Ovary (tissue), 7 donors: ENCODE measurements at regions not wholly inside any gene's neighbourhood (a gene's known extent, or its start where the extent isn't known, plus 50 kb on each side); places are given as distances from the start of the nearest gene placed in this dataset.

Experiments
- DNase-seq, 5 donors: peaks; one replicate each; pipeline ENCODE4 v3.0.0-alpha.2; 2019 to 2020
- H3K27ac ChIP-seq, 2 donors: fragments of 200-600 bp; one replicate each; pipeline versions ENCODE4 v1.5.1 to v1.8.0; 2019 to 2022
- H3K27me3 ChIP-seq: fragments of 200-600 bp; one replicate; pipeline ENCODE4 v1.8.0; 2022
- H3K36me3 ChIP-seq: fragments of 200-600 bp; sonication (generic); one replicate; pipeline ENCODE4 v1.5.1; 2019
- H3K4me1 ChIP-seq: one replicate; pipeline ENCODE4 v1.8.1; 2013; ENCODE audit warnings: mild to moderate bottlenecking, moderate library complexity; ENCODE audit not compliant: insufficient read depth
- H3K4me3 ChIP-seq: fragments of 200-600 bp; sonication (generic); one replicate; pipeline ENCODE4 v1.5.1; 2017
- H3K9me3 ChIP-seq, 2 donors: fragments of 200-600 bp in 1 of 2; sonication (generic) in 1 of 2; one replicate each; pipeline versions ENCODE4 v1.5.1 to v1.8.1; 2013 to 2019; ENCODE audit warnings: mild to moderate bottlenecking in 1 of 2, moderate library complexity in 1 of 2
- EP300 ChIP-seq: sonication (generic); formaldehyde crosslinking; IDR thresholded peaks from one replicate; pipeline ENCODE4 v1.6.1; 2017; ENCODE audit warnings: antibody characterized with exemption
- POLR2A ChIP-seq: fragments of 450-650 bp; IDR thresholded peaks from one replicate; pipeline ENCODE4 v1.6.1; 2017; ENCODE audit warnings: antibody characterized with exemption, mild to moderate bottlenecking, moderate library complexity
- WGBS, 3 donors: extraction: QIAGEN DNeasy Blood & Tissue Kit in 1 of 3; methylation state at CpG; one replicate each; pipeline versions ENCODE4 v1.1.5 to v1.1.7; 2013 to 2017; 5-methylcytosine and 5-hydroxymethylcytosine counted together
- intact Hi-C, 4 donors: fragments of 100-400 bp; cut with DNase I; formaldehyde crosslinking; loops; one replicate each; pipeline versions ENCODE4 v1.11.0 to v1.15.1; 2022 to 2023
- TF ChIP-seq, protein P1 (sequence below), 3 donors: fragments of 450-650 bp in 2 of 3; fragments of 200-600 bp in 1 of 3; IDR thresholded peaks; one replicate each; pipeline versions ENCODE4 v1.5.1 to v1.8.0; 2016 to 2022; ENCODE audit warnings: antibody characterized with exemption in 3 of 3, mild to moderate bottlenecking in 1 of 3
- donor health status: DM: no; HTN: no; CAD: no; lungs with moderate emphysema.
- donor health status: DM: no; HTN: no; CAD: no.
- donor health status: Bipolar disorder and iron deficiency.
- donor health status: DM: no; HTN: no; CAD: no.
- donor health status: DM: yes; HTN: yes; CAD: no.

DNA sequence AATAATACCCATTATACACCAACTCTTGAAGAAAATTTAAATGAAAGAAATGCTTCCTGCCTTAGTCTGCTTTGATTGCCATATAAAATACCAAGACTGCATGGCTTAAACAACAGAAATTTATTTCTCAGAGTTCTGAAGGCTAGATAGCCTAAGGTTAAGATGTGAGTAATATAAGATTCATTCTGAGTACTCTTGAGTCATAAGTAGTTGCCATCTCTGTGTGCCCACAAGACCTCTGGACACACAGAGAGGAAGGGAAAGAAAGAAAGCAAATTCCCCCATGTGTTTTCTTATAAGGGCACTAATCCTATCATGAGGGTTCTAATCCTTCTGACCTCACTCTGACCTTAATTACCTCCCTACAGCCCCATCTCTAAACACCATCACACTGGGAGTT, 201.2 kb downstream of the PTN start:
- Histone ChIP-seq H3K27ac (no peak overlapping the region), H3K36me3 (no peaks in the 10 kb centered on the region), H3K27me3 (no peaks in the 10 kb centered on the region), H3K4me3 (no peak overlapping the region), H3K4me1 (no peaks in the 10 kb centered on the region), H3K9me3 (no peaks in the 10 kb centered on the region)
- no peak for DNase-seq
- TF ChIP-seq, protein P1, sequence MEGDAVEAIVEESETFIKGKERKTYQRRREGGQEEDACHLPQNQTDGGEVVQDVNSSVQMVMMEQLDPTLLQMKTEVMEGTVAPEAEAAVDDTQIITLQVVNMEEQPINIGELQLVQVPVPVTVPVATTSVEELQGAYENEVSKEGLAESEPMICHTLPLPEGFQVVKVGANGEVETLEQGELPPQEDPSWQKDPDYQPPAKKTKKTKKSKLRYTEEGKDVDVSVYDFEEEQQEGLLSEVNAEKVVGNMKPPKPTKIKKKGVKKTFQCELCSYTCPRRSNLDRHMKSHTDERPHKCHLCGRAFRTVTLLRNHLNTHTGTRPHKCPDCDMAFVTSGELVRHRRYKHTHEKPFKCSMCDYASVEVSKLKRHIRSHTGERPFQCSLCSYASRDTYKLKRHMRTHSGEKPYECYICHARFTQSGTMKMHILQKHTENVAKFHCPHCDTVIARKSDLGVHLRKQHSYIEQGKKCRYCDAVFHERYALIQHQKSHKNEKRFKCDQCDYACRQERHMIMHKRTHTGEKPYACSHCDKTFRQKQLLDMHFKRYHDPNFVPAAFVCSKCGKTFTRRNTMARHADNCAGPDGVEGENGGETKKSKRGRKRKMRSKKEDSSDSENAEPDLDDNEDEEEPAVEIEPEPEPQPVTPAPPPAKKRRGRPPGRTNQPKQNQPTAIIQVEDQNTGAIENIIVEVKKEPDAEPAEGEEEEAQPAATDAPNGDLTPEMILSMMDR (IDR thresholded peaks at IDR 0.05) = no peak
- TF ChIP-seq POLR2A = no peak
- TF ChIP-seq EP300 = no peak
- intact Hi-C loops = no loop called here

DNA sequence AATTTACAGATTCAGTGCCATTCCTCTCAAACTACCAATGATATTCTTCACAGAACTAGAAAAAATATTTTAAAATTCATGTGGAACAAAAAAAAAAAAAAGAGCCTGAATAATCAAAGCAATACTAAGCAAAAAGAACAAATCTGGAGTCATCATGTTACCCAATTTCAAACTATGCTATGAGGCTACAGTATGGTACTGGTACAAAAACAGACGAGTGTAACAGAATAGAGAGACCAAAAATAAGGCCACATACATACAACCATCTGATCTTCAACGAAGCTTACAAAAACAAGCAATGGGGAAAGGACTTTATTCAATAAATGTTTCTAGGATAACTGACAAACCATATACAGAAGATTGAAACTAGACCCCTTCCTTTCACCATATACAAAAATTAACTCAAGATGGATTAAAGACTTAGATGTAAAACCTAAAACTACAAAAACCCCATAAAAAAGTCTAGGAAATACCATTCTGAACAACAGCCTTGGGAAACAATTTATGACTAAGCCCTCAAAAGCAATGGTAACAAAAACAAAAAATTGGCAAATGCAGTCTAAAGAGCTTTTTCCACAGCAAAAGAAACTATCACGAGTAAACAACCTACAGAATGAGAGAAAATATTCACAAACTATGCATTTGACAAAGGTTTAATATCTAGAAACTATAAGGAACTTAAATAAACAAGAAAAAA, 207.7 kb downstream of the PTN start:
- intact Hi-C loops = no loop called here
- WGBS, 3 donors = 52 to 54% (median 52%) methylated on average over 3 of the region's 3 CpGs
- no peaks in the 10 kb centered on the region for H3K9me3 ChIP-seq

DNA sequence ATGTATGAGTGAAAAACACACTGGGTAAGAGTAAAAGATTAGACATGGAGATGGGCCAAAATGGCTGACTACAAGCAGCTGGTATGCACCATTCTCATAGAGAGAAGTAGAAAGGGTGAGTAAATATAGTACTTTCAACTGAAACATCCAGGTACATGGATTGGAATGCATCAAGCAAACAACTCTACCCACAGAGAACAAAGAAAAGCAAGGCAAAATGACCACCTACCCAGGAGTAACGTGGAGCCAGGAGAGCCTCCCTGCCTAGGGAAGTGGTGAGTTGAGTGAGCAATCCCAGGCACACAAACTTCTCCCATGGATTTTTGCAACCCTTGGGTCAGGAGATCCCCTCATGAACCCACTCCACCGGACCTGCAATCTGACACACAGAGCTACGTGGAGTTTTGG, 212.8 kb downstream of the PTN start:
- no peak overlapping the region for H3K4me3 ChIP-seq
- H3K9me3 ChIP-seq = no peaks in the 10 kb centered on the region
- no peaks in the 10 kb centered on the region for H3K4me1 ChIP-seq
- TF ChIP-seq POLR2A (no peak), EP300 (no peak)
- TF ChIP-seq, protein P1 (IDR thresholded peaks at IDR 0.05) = no peak
- intact Hi-C loops = no loop called here
- no peak overlapping the region for H3K27ac ChIP-seq
- no peak for DNase-seq
- H3K36me3 ChIP-seq = no peaks in the 10 kb centered on the region
- H3K27me3 ChIP-seq = no peaks in the 10 kb centered on the region
- WGBS, 3 donors = 88 to 90% (median 88%) methylated on average over 3 of the region's 3 CpGs

More for the DNA sequence above, 207.7 kb downstream of the PTN start:
- no peak for TF ChIP-seq EP300
- H3K4me1 ChIP-seq = no peaks in the 10 kb centered on the region
- no peak overlapping the region for H3K27ac ChIP-seq
- no peak for DNase-seq
- no peaks in the 10 kb centered on the region for H3K27me3 ChIP-seq
- no peaks in the 10 kb centered on the region for H3K36me3 ChIP-seq
- no peak overlapping the region for H3K4me3 ChIP-seq

DNA sequence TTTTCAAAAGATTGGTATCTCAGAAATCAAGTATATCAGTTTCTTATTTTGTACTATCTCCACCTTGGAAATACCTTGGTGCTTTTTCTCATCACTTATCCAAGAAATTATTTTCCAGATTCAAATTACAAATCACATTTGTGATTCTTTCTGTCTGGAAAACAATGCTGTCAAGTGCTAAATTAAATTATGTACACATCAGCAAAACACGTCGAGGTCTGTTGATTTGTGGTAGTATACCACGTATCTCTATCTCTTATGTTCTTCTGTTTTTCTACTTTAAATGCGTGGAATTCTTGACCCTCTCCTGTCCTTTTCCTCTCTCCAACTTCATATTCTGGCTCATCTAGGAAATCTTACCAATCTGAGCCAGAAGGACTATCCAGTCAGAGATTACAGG, 214.5 kb downstream of the PTN start:
- Histone ChIP-seq H3K4me1 (no peaks in the 10 kb centered on the region), H3K9me3 (no peaks in the 10 kb centered on the region), H3K4me3 (no peak overlapping the region), H3K36me3 (no peaks in the 10 kb centered on the region), H3K27me3 (no peaks in the 10 kb centered on the region), H3K27ac (no peak overlapping the region)
- TF ChIP-seq POLR2A (no peak), EP300 (no peak)
- TF ChIP-seq, protein P1 (IDR thresholded peaks at IDR 0.05) = no peak
- intact Hi-C loops = no loop called here
- DNase-seq = no peak
- WGBS, 3 donors = 46 to 69% (median 62%) methylated on average over 4 of the region's 4 CpGs

DNA sequence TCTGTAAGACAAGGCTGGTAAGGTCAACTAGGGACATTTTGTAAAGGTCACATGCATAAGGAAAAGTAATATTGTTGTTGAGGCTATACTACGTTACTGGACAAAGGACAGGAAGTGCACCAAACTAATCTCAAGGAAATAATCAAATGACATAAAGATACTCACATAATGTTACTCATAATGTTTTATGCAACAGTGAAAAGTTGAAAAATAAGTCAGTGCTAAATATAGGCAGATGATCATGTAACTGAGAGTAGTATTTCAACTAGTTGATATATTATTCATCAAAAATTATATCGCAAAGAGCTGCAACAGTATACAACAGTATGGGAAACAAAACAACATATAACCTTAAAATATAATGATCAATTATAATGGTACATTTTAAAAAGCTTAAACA, 215.7 kb downstream of the PTN start:
- Histone ChIP-seq H3K27ac (no peak overlapping the region), H3K27me3 (no peaks in the 10 kb centered on the region), H3K9me3 (no peaks in the 10 kb centered on the region), H3K4me1 (no peaks in the 10 kb centered on the region), H3K36me3 (no peaks in the 10 kb centered on the region), H3K4me3 (no peak overlapping the region)
- WGBS, 3 donors = 73 to 78% (median 77%) methylated on average over 2 of the region's 2 CpGs
- intact Hi-C loops = no loop called here
- DNase-seq = no peak
- no peak for TF ChIP-seq POLR2A
- TF ChIP-seq, protein P1 (IDR thresholded peaks at IDR 0.05) = no peak
- no peak for TF ChIP-seq EP300
